ENCODE measurements at regions not wholly inside any gene's neighbourhood (a gene's known extent, or its start where the extent isn't known, plus 50 kb on each side); places are given as distances from the start of the nearest gene placed in this dataset.
"Not testable (repeated sequence)": the region's sequence is repeated elsewhere in the genome, so short reads cannot be mapped to it uniquely, and the experiment has no call there.

DNA sequence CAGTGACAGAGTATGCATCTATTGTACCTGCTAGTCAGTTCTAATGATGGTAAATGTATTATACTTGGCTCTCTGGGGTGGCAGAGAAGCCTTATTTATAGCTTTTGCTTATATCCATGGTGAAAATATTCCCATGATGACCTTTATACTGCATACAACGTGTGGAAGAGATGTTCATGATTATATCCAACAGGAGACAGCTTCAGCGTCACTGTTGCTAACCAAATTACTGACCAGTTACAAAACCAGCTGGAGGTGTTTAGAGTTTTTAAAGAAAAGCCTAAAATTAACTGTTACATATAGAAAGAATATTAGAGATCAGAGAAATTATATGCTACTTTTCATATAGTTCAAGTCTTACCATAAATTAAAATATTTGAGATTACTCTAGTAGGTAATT lies 280.8 kb downstream of the ETV1 start:
- H3K4me1 ChIP-seq (ENCODE audit: control insufficient read depth, insufficient read depth, low read length): no peaks in the 10 kb centered on the region
- H3K27ac ChIP-seq (ENCODE audit: low read length): no peak overlapping the region
- no peak overlapping the region for H3K4me3 ChIP-seq (ENCODE audit: low read length)
- no peak for DNase-seq
- H3K36me3 ChIP-seq (ENCODE audit: control insufficient read depth, insufficient read depth, low read length): no peaks in the 10 kb centered on the region
- no peaks in the 10 kb centered on the region for H3K27me3 ChIP-seq (ENCODE audit: control insufficient read depth, insufficient read depth, low read length)
- no peaks in the 10 kb centered on the region for H3K9me3 ChIP-seq (replicated peaks; ENCODE audit: control insufficient read depth, low read depth, low read length)
- no CpG with 5 or more reads among the region's 2 CpGs for WGBS (ENCODE audit: insufficient coverage)

DNA sequence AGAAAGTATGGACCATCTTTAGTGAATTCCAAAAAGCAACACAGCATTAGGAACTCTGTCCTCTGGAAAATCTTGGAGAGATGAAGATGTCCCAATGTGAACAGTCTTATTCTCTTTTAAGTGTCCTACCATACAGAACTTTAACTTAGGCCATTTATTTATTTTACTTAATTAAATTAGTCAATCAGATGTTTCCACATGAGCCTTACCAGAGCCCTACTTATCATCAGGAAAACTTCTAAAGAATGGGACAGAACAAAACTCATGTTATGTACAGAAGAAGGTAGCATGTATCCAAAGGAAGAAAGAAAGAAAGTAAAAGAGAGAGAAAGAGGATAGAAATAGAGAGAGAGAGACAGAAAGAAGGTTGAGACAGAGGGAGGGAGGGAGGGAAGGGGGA lies 276.4 kb downstream of the ETV1 start:
- Histone ChIP-seq H3K9me3 (replicated peaks; ENCODE audit: control insufficient read depth, low read depth, low read length) (peaks cover 5% of the 10 kb centered on the region), H3K4me3 (ENCODE audit: low read length) (no peak overlapping the region), H3K27ac (ENCODE audit: low read length) (no peak overlapping the region), H3K4me1 (ENCODE audit: control insufficient read depth, insufficient read depth, low read length) (no peaks in the 10 kb centered on the region), H3K36me3 (ENCODE audit: control insufficient read depth, insufficient read depth, low read length) (no peaks in the 10 kb centered on the region), H3K27me3 (ENCODE audit: control insufficient read depth, insufficient read depth, low read length) (no peaks in the 10 kb centered on the region)
- DNase-seq: no peak

DNA sequence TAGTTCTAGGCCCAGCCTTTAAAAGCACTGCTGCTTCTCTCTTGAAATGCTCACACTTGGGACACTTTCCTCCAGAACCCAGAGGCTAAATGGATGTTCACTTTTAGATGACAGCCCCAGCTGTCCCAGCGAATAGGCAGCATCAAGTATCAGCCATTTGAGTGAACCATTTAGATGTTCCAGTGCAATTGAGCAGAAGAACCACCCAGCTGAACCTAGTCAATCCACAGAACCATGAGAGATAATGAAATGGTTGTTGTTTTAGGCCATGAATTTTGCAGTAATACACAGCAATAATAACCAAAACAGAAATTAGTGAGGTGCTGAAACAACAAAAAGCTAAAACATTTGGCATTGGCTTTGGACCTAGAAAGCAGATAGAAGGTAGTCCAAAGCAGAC lies 273.9 kb downstream of the ETV1 start:
- DNase-seq: no peak
- WGBS (ENCODE audit: insufficient coverage): no CpG with 5 or more reads among the region's 1 CpG
- H3K4me3 ChIP-seq (ENCODE audit: low read length): no peak overlapping the region

DNA sequence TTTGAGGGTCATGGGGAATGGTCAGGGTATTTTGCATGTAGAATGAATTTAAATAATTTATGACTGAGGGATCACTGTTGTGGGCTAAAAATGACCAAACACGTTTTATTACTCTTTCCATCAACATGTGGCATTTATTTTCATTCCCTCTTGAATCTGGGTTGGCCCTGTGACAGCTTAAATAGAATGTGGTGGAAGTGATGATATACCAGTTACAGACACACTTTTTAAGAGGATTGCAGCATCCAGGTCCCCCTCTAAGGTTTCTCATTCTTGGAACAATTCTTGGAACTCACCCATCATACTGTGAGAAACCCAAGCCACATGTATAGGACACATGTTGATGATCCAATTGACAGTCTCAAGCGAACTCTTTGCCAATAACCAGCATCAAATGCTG lies 272.4 kb downstream of the ETV1 start:
- H3K4me1 ChIP-seq (ENCODE audit: control insufficient read depth, insufficient read depth, low read length): no peaks in the 10 kb centered on the region
- peaks cover 5% of the 10 kb centered on the region for H3K9me3 ChIP-seq (replicated peaks; ENCODE audit: control insufficient read depth, low read depth, low read length)
- DNase-seq: no peak
- no CpG with 5 or more reads among the region's 2 CpGs for WGBS (ENCODE audit: insufficient coverage)
- no peak overlapping the region for H3K4me3 ChIP-seq (ENCODE audit: low read length)
- no peak overlapping the region for H3K27ac ChIP-seq (ENCODE audit: low read length)
- H3K27me3 ChIP-seq (ENCODE audit: control insufficient read depth, insufficient read depth, low read length): no peaks in the 10 kb centered on the region
- no peaks in the 10 kb centered on the region for H3K36me3 ChIP-seq (ENCODE audit: control insufficient read depth, insufficient read depth, low read length)

More for the DNA sequence above, 273.9 kb downstream of the ETV1 start:
- Histone ChIP-seq H3K36me3 (ENCODE audit: control insufficient read depth, insufficient read depth, low read length) (no peaks in the 10 kb centered on the region), H3K9me3 (replicated peaks; ENCODE audit: control insufficient read depth, low read depth, low read length) (peaks cover 5% of the 10 kb centered on the region), H3K27ac (ENCODE audit: low read length) (no peak overlapping the region), H3K4me1 (ENCODE audit: control insufficient read depth, insufficient read depth, low read length) (no peaks in the 10 kb centered on the region), H3K27me3 (ENCODE audit: control insufficient read depth, insufficient read depth, low read length) (no peaks in the 10 kb centered on the region)

DNA sequence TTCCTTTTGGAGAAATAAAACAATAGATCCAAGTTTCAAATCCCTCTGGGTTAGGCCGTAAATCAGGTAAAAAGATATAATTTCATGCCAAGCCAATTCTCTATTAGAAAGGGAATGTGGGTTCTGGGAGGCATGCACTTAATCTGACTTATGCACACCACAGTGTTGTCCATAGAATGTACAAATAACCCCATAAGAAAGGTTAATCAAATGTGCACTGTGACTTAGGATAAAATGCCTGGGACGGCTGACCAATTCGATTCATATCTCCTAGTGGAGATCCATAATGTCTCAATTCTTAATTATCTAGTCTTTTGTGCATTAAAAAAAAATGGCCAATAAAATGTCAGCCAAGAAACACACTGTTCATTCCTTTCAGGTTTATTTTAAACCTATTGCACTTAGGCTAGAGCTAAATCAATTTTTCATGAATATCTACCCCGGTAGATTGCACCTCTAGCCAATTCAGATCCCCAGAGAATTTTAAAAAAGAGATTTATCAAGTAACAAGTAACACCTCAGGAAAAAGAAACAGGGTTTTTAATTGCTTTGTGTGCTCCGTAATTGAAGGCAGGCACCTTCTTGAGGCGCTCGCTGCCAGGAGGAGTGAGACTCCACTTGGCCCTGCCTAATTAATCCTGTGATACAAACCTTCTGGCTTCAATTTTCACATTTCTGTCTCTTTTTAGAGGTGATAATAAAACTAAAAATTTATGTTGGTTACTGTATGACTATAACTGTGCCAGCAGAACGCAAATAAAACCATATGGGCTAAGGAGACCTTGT lies 265.1 kb downstream of the ETV1 start:
- H3K27ac ChIP-seq (ENCODE audit: low read length): no peak overlapping the region
- H3K36me3 ChIP-seq (ENCODE audit: control insufficient read depth, insufficient read depth, low read length): no peaks in the 10 kb centered on the region
- no peaks in the 10 kb centered on the region for H3K9me3 ChIP-seq (replicated peaks; ENCODE audit: control insufficient read depth, low read depth, low read length)
- no peak overlapping the region for H3K4me3 ChIP-seq (ENCODE audit: low read length)
- 33% methylated on average over 1 of the region's 8 CpGs for WGBS (ENCODE audit: insufficient coverage)
- DNase-seq: no peak
- H3K27me3 ChIP-seq (ENCODE audit: control insufficient read depth, insufficient read depth, low read length): no peaks in the 10 kb centered on the region
- no peaks in the 10 kb centered on the region for H3K4me1 ChIP-seq (ENCODE audit: control insufficient read depth, insufficient read depth, low read length)

DNA sequence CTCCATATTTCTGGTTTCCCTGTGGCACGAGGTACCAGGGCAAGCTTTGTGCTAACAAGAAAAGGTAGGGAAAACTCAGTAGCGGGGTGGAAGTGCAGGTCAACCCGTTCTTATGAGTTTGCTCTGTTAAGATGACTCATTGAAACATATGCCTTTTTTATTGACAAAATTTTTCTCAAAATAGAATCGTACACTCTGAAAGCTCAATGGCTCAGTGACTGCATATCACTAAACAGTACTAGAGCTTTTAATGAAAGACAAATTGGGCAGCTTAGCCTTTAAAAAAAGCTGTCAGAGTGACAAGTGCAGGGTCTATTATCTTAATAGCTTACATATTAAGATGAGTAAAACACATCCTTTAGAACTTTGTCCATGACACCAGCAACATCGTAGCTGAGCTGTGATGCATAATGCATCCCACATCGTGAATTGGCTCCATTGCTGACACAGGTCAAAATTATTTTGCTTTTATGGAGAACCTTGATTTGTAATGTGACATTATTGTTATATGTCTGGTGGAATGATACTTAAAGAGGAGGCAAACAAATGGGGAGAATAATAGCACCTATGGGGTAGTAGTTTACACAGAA lies 264.4 kb downstream of the ETV1 start:
- H3K4me3 ChIP-seq (ENCODE audit: low read length): no peak overlapping the region
- no peak overlapping the region for H3K27ac ChIP-seq (ENCODE audit: low read length)
- H3K9me3 ChIP-seq (replicated peaks; ENCODE audit: control insufficient read depth, low read depth, low read length): no peaks in the 10 kb centered on the region
- H3K27me3 ChIP-seq (ENCODE audit: control insufficient read depth, insufficient read depth, low read length): no peaks in the 10 kb centered on the region
- no peaks in the 10 kb centered on the region for H3K36me3 ChIP-seq (ENCODE audit: control insufficient read depth, insufficient read depth, low read length)
- no CpG with 5 or more reads among the region's 6 CpGs for WGBS (ENCODE audit: insufficient coverage)
- no peaks in the 10 kb centered on the region for H3K4me1 ChIP-seq (ENCODE audit: control insufficient read depth, insufficient read depth, low read length)
- no peak for DNase-seq

DNA sequence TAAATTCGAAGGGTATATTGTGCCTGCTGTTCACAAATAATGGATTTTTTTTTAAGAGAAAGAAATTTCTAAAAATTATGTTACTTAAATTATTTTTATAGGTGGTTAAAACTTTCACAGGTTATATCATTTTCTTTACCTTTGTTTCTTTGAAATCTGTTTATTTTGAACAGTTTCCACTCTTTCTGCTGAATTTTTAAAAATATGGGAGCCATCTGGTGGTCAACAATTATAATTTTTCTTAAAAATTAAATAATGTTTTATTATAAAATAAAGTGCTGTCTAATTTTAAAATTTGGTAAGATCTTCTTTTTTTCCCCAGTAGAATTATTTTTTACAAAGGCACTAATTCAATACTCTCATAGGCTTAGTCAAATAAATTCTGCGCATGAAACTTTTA lies 263.9 kb downstream of the ETV1 start:
- Histone ChIP-seq H3K27ac (ENCODE audit: low read length) (no peak overlapping the region), H3K27me3 (ENCODE audit: control insufficient read depth, insufficient read depth, low read length) (no peaks in the 10 kb centered on the region), H3K4me3 (ENCODE audit: low read length) (no peak overlapping the region), H3K4me1 (ENCODE audit: control insufficient read depth, insufficient read depth, low read length) (no peaks in the 10 kb centered on the region), H3K36me3 (ENCODE audit: control insufficient read depth, insufficient read depth, low read length) (no peaks in the 10 kb centered on the region), H3K9me3 (replicated peaks; ENCODE audit: control insufficient read depth, low read depth, low read length) (no peaks in the 10 kb centered on the region)
- no CpG with 5 or more reads among the region's 2 CpGs for WGBS (ENCODE audit: insufficient coverage)
- DNase-seq: no peak

DNA sequence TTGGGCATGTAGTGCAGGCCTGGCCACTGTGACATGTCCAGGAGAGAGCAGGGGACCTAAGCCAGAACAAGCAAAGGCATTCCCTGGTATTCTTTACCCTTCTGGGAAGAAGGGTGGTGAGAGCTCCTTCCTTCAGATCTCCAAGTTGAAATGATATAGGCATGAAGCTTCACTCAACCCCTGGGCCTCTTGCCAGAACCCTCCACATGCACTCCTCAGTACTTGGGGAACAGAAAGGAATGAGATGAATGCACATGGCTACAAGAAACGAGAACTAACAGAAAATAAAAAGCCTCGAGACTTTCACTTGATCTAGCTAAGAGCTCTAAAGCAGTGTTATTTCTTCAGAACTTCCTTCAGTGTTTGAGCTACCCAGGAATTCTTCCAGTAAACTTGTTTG lies 262.2 kb downstream of the ETV1 start:
- Histone ChIP-seq H3K27me3 (ENCODE audit: control insufficient read depth, insufficient read depth, low read length) (no peaks in the 10 kb centered on the region), H3K4me1 (ENCODE audit: control insufficient read depth, insufficient read depth, low read length) (no peaks in the 10 kb centered on the region), H3K27ac (ENCODE audit: low read length) (no peak overlapping the region), H3K4me3 (ENCODE audit: low read length) (no peak overlapping the region), H3K9me3 (replicated peaks; ENCODE audit: control insufficient read depth, low read depth, low read length) (no peaks in the 10 kb centered on the region), H3K36me3 (ENCODE audit: control insufficient read depth, insufficient read depth, low read length) (no peaks in the 10 kb centered on the region)
- no CpG with 5 or more reads among the region's 2 CpGs for WGBS (ENCODE audit: insufficient coverage)
- no peak for DNase-seq

DNA sequence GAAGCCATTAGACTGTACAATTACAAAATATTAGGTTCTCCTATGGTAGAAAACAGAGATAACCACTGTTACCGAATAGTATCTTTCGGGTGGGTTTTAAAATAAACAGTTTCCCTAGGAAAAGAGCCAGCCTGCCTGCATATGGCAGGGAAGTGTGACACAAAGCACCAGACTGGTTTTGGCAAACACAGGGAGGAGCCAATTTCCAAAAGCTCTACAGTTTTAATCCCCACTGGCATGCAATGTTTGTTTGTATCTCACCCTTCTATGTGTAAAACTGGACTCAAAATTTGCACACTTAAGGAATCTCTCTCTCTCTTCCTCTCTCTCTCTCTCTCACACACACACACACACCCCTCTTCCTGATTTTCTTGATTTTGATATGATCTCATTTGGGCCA lies 261.7 kb downstream of the ETV1 start:
- DNase-seq: no peak
- Histone ChIP-seq H3K27me3 (ENCODE audit: control insufficient read depth, insufficient read depth, low read length) (no peaks in the 10 kb centered on the region), H3K9me3 (replicated peaks; ENCODE audit: control insufficient read depth, low read depth, low read length) (no peaks in the 10 kb centered on the region), H3K4me3 (ENCODE audit: low read length) (no peak overlapping the region), H3K36me3 (ENCODE audit: control insufficient read depth, insufficient read depth, low read length) (no peaks in the 10 kb centered on the region), H3K27ac (ENCODE audit: low read length) (no peak overlapping the region), H3K4me1 (ENCODE audit: control insufficient read depth, insufficient read depth, low read length) (no peaks in the 10 kb centered on the region)
- no CpG with 5 or more reads among the region's 2 CpGs for WGBS (ENCODE audit: insufficient coverage)

DNA sequence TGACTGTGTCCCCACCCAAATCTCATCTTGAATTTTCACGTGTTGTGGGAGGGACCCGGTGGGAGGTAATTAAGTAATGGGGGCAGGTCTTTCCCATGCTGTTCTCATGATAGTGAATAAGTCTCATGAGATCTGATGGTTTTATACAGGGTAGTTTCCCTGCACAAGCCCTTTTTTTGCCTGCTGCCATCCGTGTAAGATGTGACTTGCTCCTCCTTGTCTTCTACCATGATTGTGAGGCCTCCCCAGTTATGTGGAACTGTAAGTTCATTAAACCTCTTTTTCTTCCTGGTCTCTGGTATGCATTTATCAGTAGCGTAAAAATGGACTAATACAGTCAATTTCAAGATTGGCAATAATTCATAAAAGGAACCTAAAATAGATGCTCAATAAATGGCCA lies 261.0 kb downstream of the ETV1 start:
- DNase-seq; H3K27ac ChIP-seq (ENCODE audit: low read length); H3K4me3 ChIP-seq (ENCODE audit: low read length); H3K4me1 ChIP-seq (ENCODE audit: control insufficient read depth, insufficient read depth, low read length); H3K36me3 ChIP-seq (ENCODE audit: control insufficient read depth, insufficient read depth, low read length); H3K9me3 ChIP-seq (replicated peaks; ENCODE audit: control insufficient read depth, low read depth, low read length); H3K27me3 ChIP-seq (ENCODE audit: control insufficient read depth, insufficient read depth, low read length): not testable (repeated sequence)
- no CpG with 5 or more reads among the region's 4 CpGs for WGBS (ENCODE audit: insufficient coverage)

DNA sequence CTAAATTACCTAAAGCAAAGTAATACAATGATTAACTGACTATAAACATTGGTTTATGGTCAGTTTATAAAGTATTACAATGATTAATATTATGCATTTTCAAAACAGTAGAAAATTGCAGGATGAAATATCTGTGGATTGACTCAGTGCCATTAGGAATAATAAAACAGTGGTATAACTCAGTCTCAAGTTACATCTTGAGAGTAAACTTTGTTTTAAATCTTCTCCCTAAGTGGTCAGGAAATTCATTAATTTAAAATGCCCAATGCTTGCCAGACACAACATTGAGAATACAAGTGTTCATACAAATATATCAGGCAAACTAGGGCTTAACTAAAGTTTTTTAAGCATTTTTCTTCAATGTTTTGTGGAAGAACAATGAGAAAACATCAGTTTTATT lies 257.8 kb downstream of the ETV1 start:
- Histone ChIP-seq H3K27me3 (ENCODE audit: control insufficient read depth, insufficient read depth, low read length) (no peaks in the 10 kb centered on the region), H3K36me3 (ENCODE audit: control insufficient read depth, insufficient read depth, low read length) (no peaks in the 10 kb centered on the region), H3K4me3 (ENCODE audit: low read length) (no peak overlapping the region), H3K4me1 (ENCODE audit: control insufficient read depth, insufficient read depth, low read length) (no peaks in the 10 kb centered on the region), H3K9me3 (replicated peaks; ENCODE audit: control insufficient read depth, low read depth, low read length) (no peaks in the 10 kb centered on the region), H3K27ac (ENCODE audit: low read length) (no peak overlapping the region)
- DNase-seq: no peak
